Middle frontal gyrus (tissue), 1 donor: ENCODE measurements at regions not wholly inside any gene's neighbourhood (a gene's known extent, or its start where the extent isn't known, plus 50 kb on each side); places are given as distances from the start of the nearest gene placed in this dataset.

Source experiments
- DNase-seq: peaks from one replicate; pipeline ENCODE4 v3.0.0-alpha.2; 2015; ENCODE audit warnings: low spot score; ENCODE audit errors: extremely low spot score

DNA sequence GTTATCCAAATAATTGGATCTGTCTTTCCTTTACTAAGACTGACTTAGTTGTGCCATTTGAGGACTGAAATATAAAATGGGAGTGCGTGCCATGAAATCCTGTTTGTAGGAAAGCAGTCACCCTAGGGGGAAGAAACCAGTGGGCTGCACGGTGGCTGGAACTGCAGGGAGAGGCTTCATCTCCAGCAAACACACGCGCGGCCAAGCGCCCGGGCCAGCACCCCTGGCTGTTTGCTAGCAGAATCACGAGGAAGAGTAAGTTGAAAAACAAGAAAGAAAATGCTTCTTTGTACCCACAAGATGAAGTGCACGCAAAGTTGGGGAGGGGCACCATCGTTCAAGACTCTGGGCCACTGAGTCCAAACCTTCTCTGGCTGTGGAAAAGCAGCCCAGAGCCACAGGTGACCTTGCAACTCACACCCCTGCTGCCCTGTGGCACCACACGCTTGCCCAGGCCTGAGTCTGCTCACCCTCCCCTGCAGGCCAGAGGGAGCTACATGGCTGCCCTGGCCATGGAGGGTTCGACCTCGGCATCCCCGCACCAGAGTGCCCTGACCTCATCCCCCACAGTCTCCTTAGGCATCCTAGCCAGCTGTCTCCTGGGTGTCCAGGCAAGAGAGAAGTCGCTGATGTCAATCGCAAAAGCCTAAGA, 55.2 kb downstream of the IRX2 start:
- no peak for DNase-seq

DNA sequence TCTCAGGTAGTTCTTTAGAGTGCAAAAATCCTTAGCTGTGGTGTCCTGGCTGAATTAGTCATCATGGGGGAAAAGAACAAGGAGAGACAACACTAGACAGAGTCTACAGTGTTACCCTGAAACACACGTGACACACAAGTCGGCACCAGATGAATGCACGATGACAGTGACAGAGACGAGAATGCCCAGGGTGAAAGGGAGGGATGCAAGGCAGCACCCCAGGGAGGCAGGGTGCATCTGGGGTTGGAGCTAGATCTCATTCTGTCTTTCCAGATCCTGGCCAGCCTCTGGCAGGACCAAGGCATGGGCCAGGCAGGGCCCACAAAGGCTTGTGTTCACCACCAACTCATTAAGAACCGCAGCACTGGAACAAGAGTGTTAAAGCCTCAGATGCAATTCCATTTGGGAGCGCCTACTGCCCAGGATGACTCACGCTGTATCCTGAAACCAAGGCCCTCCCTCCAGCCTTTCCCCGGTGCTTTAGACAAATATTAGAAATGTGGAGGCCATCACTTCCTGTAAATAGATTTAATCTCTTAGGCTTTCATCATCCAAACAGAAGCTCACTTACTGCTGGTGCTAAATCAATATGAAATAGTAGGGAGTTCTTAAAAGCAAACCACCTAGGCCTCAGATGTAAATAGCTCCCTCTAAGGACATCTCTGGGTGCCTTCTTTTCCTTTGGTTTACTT, 56.1 kb downstream of the IRX2 start:
- no peak for DNase-seq

DNA sequence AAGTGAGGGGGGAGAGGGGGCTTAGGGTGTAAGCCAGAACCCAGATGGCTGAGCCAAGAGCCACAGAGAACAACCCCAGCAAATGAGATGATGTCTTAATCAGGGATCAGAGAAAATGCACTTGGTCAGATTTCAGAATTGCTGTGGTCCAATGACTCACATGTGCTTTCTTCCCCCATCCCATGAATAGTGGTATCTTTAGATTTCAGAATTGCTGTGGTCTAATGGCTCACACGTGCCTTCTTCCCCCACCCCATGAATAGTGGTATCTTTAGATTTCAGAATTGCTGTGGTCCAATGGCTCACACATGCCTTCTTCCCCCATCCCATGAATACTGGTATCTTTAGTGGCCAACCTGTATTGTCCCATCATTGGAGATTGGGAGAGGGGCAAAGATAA, 59.9 kb downstream of the IRX2 start:
- no peak for DNase-seq

DNA sequence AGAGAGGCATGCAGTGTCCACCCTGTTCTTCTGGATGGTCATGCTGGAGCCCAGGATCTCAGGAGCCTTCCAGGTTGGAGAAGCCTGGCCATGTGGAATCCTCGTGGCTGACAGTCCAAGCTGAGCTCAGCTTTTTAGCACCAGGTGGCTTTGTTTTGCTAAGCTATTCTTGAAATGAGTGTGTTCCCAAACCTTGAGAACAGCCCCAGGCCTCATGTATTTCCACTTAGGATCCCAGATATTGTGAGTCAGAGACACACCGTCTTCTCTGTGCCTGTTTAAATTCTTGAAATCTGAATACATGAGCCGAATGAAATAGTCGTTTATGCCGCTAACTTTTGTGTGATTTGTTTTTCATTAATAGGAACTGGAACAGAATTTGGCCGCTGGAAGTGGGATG, 61.2 kb downstream of the IRX2 start:
- DNase-seq, result no peak

DNA sequence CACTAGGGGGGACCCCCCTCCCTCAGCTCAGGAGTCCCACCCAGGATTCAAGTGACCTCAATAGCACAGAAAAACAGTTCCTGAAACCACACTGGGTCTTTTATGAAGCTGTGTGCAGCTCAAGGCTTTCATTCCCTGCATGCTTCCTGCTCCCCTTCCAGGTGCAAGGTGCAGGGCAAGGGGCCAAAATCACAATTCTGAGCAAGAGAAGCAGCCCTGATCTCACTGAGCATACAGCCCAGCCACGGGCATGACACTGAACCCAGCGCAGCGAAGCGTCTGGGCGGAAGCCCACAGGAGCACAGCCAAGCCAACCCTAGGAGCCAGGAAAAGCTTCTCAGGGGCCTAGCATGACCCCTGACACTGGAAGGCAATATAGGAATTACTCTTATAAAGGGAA, 62.9 kb downstream of the IRX2 start:
- no peak for DNase-seq

DNA sequence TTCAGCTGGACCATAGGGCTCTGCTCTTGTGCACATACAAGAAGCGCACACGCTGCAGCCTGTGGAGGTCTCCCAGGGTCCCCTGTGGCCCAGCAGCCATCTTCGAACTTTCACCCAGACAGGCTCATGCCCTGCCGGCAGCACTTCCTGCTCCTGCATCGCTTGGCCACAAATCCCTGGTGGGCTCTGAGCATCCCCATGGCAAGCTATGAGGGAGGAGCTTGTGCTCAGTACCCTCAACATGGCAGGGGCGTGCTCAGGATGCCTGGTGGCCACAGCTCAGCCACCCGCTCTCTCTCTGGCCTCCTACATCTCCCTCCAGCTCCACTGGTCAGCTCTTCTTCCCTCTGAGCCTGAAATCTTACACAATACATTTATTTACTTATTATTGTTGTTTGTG, 63.7 kb downstream of the IRX2 start:
- DNase-seq, result no peak

DNA sequence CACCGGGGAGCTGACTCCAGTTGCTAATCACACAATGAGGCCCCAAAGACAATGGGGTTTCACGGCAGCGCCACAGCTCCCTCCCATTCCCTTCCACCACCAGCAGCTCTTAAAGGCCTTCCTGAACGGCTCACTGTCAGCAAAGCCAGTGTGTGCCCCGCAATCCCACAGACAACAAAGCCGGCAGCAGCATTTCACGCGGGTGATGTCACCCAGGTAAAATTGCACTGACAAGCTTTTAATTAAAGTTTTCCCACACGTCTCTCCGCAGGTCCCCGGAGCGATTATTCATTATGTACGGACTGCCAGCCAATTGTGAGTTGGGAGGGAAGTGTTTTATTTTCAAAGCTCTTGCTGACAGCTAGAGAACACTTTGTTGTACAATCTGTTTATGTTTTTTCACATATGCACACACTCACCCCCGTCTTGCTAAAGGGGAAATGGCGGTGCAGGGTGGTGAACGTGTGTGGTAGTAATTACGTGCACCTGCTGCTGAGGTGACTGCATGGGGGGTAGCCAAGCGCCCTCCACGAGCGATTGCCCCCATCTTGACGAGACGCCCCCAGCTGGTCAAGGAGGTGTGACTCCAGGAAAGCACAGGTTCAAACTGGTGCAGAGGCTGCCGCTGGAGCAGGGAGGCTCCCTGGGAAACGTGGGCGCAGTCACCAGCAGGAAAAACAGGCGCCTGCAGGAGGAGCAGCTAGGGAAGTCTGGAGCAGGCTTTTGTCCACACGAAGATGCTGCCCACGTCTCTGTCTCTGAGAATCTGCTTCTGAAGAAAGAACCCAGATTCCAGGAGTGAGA, 65.0 kb downstream of the IRX2 start:
- DNase-seq, result no peak

DNA sequence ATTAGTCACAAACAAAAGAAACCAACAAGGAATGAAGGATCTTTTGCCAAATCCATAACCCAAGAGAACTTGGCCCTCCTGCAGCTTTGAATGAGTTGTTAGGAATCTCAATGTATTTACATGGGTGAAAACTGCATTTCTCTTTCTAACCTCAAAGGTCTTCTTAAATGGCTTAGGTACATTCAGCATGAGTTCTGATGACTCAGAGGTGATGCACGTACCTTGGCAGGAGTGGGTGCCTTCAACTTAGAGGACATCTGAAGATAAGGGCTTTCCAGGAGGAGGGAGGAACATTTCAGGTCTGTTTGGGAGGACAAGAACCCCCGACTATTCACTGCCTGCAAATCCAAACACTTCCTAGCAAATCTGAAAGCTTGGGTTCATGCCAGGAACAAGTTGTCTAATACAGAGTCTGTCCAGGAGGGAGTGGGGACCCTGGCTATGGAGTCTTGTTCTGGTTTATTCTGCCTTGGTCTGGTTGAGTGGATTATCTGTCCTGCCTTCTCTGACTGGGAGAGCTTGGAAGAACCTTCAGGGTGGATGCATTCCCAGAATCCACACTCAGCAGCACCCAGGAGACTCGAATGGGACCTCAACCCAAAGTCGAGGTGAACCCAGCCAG, 65.7 kb downstream of the IRX2 start:
- no peak for DNase-seq

DNA sequence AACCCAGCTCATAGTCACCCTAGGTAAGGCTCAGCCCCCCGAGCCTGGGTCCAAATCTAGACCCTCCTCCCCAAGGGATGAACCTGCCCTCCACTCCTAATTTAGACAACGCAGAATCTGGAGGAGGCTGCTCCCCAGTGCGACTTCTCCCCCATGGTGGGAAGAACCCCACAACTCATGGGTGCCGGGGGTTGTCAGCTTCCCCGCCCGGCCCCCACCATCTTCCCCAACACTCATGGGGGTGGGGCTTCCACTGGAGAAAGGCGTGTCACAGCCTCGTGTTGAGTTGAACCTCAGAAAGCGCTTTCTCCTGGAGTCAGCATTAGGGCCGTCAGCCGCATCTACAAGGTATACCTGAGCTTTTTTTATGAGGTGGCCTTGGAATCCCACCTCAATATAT, 66.9 kb downstream of the IRX2 start:
- DNase-seq, result no peak

DNA sequence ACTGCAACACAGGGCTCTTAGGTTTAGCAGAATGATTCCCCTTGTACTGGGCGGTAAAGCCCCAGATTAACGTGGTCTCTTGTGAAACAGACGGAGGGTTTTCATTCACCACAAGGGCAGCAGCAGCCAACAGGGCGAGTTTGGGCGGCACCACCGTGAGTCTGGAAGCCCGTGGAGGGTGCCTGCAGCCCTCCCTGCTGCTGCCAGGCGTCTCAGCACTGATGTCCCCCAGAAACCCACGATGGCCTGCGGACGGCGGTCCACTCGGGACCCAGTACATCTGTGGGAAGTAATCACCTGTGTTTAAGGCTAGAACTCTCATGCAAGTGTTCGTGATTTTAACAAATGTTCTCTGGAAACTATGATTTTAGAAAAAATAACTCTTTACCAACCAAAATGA, 67.8 kb downstream of the IRX2 start:
- DNase-seq, result no peak

DNA sequence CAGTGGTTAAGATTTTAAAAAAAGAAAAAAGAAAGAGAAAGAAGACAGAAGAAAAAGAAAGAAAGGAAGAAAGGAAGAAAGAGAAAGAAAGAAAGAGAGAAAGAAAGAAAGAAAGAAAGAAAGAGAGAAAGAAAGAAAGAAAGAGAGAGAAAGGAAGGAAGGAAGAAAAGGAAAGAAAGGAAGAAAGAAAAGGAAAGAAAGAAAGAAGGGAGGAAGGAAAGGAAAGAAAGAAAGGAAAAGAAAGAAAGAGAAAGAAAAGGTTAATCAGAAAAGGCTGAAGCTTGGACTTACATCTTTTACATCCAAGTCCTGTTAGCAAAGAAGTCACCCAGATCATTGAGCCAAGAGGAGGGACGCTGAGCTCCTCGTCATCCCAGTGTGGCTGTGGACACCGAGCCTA, 70.0 kb downstream of the IRX2 start:
- DNase-seq, result no peak

DNA sequence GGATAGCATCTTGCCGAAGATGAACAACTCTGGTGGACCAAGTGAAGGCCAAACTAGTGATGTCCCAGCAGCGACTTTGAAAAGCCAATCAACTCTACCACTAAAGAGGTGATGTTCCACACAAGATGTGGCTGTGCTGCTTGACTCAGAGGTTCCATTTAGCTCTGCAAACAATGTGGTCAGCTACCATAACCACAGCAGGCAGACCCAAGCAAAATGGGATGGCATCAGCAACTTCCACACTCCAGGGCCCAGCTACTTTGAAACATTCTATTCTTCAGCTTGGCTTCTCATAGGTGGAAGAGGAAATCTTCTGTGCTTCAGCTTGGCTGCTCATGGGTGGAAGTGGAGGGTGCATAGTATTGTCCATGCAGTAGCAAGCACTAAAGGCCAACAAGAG, 70.5 kb downstream of the IRX2 start:
- DNase-seq, result no peak

DNA sequence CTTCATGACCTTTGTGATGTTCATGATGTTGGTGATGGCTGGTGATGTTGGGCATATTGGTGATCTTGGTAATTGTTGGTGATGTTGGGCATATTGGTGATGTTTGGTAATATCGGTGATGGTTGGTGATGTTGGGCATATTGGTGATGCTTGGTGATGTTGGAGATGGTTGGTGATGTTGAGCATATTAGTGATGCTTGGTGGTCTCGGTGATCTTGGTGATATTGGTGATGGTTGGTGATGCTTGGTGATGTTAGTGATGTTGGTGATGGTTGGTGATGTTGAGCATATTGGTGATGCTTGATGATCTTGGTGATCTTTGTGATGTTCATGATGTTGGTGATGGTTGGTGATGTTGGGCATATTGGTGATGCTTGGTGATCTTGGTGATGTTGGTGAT, 73.8 kb downstream of the IRX2 start:
- DNase-seq, result no peak

DNA sequence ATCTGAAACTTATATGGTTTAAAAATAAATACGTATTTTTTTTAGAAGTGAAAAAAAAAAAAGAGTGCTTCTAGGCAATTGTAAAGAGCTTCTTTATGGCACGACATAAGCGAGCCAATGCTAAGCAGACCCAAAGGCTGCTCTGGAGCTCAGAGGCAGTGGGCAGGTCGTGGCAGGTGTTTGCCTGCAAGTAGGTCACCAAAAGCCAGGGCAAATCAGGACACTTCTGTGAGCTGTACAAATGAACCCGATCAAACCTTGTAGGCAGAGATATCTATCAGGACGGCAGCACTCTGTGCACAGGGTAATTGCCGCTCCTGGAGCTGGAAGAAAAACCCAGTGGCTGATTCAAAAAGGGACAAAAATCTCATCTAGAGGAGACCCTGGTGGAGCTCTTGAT, 75.9 kb downstream of the IRX2 start:
- no peak for DNase-seq

DNA sequence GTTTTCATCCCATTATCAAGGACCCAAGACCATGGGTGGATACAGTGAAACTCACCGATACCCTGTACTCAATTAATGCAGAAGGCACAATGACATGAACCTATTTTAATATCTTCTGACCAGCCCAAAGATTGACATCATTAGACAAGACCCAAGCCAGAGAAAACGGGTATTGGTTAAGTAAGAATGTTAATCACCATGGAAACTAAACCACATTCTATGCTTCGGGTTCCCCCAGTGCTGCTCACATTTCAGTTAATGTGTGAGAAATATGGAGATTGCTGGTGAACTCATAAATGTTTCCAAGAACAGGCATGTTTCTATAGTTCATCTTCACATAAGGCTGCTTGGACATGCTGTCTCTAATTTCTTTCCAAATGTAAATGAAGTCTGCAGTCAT, 77.0 kb downstream of the IRX2 start:
- DNase-seq, result no peak

DNA sequence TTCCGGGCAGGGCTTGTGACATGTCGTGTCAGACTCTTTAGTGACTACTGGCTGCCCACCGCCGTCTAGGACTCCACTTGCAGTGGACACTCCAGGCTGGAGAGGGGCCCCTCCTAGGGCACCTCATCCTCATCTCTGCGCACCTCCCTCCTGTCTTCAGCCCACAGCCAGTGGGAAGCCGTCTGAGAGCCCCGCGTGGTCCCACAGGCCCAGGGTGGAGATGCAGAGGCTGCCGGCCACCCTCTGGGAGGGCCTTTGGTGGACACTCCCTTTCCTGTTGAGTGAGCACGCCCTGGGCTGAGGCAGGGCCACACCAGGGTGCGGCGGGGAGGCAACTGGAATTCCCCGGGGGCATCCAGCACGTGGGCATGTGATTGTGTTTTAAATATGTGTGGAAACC, 80.5 kb downstream of the IRX2 start:
- DNase-seq, result no peak

DNA sequence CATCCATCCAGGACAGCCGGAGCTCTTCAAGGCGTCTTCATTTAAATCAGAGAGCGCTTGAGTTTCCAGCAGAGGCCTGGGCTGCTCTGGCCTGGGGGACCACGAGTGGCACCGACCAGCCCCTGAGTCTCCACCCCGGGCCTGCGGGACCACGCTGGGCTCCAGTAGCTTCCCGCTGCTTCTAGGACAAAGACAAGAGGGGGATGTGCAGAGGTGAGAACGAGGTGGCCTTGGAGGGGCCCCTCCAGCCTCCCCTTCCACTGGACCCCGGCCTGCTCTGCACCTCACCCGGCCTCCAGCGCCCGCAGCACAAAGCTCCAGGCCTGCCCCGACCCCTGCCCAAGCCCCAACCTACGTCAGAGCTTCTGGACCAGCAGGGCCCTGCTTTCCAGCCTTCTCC, 81.6 kb downstream of the IRX2 start:
- DNase-seq, result no peak

DNA sequence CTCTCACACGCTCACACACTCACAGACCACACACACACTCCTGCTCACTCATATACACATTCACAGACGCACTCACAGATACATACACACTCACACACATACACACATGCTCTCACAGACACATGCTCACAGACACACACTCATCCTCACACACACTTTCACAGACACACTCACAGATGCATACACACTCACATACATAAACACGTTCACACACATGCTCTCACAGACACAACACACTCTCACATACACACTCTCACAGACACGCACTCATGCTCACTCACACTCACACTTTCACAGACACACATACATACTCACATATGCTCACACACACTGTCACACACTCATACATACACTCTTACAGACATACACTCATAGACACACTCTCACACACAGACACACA, 82.2 kb downstream of the IRX2 start:
- no peak for DNase-seq

DNA sequence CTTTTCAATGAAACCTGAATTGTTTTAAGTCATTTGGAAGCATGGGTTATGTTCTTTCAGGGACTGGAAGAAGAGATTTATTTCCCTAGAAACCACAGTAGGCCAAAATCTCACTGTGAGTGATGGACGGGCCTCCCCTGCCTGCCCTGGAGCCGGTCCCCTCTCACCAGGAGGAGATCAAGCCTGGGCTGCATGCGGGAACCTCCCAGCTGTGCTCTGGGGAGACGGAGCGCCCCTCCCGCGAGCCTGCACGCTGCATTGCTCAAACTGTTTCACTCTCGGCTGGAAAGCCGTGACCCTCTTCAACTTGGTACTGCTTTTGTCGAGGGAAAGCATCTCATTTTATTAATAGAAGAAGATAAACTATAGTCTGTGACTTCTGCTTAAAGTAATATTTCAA, 85.4 kb downstream of the IRX2 start:
- DNase-seq, result no peak

DNA sequence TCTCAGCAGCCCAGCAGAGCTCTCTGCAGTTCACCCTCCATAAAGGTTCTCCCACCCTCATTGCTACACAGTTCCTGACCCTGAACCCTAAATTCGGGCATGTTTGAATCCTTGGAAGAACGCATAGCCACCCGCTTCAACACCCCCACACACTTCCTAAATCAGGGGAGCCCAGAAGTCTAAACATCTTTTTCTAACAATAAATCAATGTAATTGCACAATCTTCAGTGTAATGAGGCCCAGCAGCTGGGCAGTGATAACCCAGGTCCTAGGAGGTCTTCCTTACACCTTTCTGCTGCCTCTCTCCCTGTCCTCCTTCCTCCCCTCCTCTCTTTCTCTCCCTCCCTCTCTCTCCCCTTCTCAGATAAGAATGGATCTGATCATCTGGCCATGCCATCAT, 88.0 kb downstream of the IRX2 start:
- DNase-seq, result no peak

DNA sequence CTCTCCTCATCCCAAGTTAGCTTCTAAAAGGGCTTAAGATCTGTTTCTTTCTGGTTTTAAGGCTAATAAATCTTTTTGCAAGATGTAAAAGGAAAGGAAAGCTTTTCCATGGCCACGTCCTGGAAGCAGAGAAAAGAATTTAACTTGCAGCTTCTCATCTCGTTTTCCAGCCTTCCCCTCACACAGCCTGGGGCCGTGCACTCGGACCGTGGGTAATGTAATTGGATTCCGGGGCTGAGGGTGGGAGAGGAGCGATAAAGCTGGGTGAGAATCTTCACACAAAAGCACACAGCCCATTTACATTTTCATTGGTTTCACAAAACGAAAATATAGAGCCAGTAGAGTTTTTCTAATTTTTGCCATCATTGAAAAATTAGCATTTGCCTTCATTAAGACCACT, 91.2 kb downstream of the IRX2 start:
- no peak for DNase-seq

DNA sequence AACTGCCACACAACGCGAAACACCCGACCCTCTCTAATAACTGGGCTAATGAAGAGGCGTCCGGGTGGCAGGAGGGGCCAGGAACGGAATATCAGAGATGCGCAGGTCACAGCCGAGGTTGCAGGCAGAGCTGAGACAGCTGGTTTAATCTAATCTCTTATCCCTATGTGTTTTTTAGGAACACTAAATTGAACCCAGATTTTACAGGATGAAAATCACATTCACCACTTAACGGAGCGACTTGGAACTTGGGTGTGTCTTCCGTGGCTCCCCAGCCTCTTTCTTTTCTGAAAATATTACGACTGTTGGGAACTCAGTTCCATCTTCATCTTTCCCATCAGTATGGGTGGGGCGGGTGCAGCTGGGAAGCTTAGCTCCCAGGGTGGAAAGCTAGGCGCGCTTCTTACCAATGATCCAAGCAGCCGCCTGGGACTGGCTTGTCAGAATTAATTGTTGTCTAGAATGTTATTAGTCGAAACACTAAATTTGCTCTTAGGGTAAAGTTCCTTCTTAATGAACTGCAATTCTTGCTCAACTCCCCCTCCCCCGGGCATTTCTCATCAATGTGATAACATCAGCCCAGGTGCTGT, 92.5 kb downstream of the IRX2 start:
- no peak for DNase-seq
